CD4-positive, CD25-positive, alpha-beta regulatory T cell (primary cell): ENCODE measurements at regions not wholly inside any gene's neighbourhood (a gene's known extent, or its start where the extent isn't known, plus 50 kb on each side); places are given as distances from the start of the nearest gene placed in this dataset.

Experiments
- ATAC-seq, 2 donors: fragments of 150-1000 bp; cut with Tn5 transposase; one replicate each; pipeline ENCODE4 v1.10.0; 2021; ENCODE audit warnings: low read depth in 2 of 2, moderate number of reproducible peaks in 2 of 2, moderate library complexity in 1 of 2
- DNase-seq, 3 donors: peaks; one replicate each; pipeline versions ENCODE4 v3.0.0 to v3.0.0-alpha.2; 2012 to 2022; ENCODE audit warnings: mixed read lengths in 1 of 3
- H3K27ac ChIP-seq: one replicate; pipeline ENCODE4 v1.7.0; 2013; ENCODE audit warnings: mild to moderate bottlenecking, low read length; ENCODE audit not compliant: insufficient read depth, poor library complexity, severe bottlenecking
- H3K27me3 ChIP-seq: one replicate; pipeline ENCODE4 v1.7.0; 2013; ENCODE audit warnings: low read length; ENCODE audit not compliant: control insufficient read depth, insufficient read depth
- H3K36me3 ChIP-seq: one replicate; pipeline ENCODE4 v1.7.0; 2013; ENCODE audit warnings: mild to moderate bottlenecking, low read length, moderate library complexity; ENCODE audit not compliant: control insufficient read depth, insufficient read depth
- H3K4me1 ChIP-seq: 2 replicates; pipeline ENCODE4 v1.7.0; 2013; ENCODE audit warnings: mild to moderate bottlenecking, low read length; ENCODE audit not compliant: insufficient read depth, control insufficient read depth, poor library complexity, severe bottlenecking
- H3K4me3 ChIP-seq: one replicate; pipeline ENCODE4 v1.7.0; 2013; ENCODE audit warnings: low read depth, mild to moderate bottlenecking, low read length, moderate library complexity
- H3K9me3 ChIP-seq, 2 experiments: 1 replicate in 1 of 2; 2 replicates in 1 of 2; pipeline ENCODE4 v1.7.0; 2013; ENCODE audit warnings: low read length in 2 of 2, mild to moderate bottlenecking in 1 of 2, moderate library complexity in 1 of 2; ENCODE audit not compliant: control insufficient read depth in 2 of 2
- H3K27ac Mint-ChIP-seq, 3 donors: one replicate each; pipeline ENCODE4 v1.8.0; 2020 to 2022; ENCODE audit warnings: mild to moderate bottlenecking in 3 of 3, mixed read lengths in 3 of 3, moderate library complexity in 2 of 3
- H3K27me3 Mint-ChIP-seq: one replicate; pipeline ENCODE4 v1.8.0; 2022; ENCODE audit warnings: mild to moderate bottlenecking, mixed read lengths
- H3K36me3 Mint-ChIP-seq: one replicate; pipeline ENCODE4 v1.8.0; 2020; ENCODE audit warnings: mixed read lengths
- H3K4me1 Mint-ChIP-seq, 4 donors: one replicate each; pipeline ENCODE4 v1.8.0; 2020 to 2022; ENCODE audit warnings: mixed read lengths in 4 of 4, mild to moderate bottlenecking in 1 of 4
- H3K4me3 Mint-ChIP-seq, 4 donors: one replicate each; pipeline ENCODE4 v1.8.0; 2020 to 2022; ENCODE audit warnings: mild to moderate bottlenecking in 4 of 4, mixed read lengths in 4 of 4, moderate library complexity in 3 of 4
- H3K9me3 Mint-ChIP-seq, 7 donors: one replicate each; pipeline ENCODE4 v1.8.0; 2020 to 2022; ENCODE audit warnings: mixed read lengths in 7 of 7, mild to moderate bottlenecking in 3 of 7, moderate library complexity in 2 of 7

GRCh38 chr2:17084877-17085276, 419.2 kb upstream of the CYRIA start:
- Mint-ChIP-seq H3K4me3 (no peak overlapping the region), H3K9me3 (peaks cover 0 to 15% (median 5%) of the 10 kb centered on the region in 7 donors), H3K36me3 (no peaks in the 10 kb centered on the region), H3K27ac (no peak overlapping the region), H3K4me1 (no peaks in the 10 kb centered on the region), H3K27me3 (no peaks in the 10 kb centered on the region)
- no peak for ATAC-seq
- H3K4me1 ChIP-seq: no peaks in the 10 kb centered on the region
- H3K27ac ChIP-seq: no peak overlapping the region
- H3K27me3 ChIP-seq: no peaks in the 10 kb centered on the region
- peaks cover 2 to 4% of the 10 kb centered on the region in 2 experiments for H3K9me3 ChIP-seq
- no peaks in the 10 kb centered on the region for H3K36me3 ChIP-seq
- H3K4me3 ChIP-seq: no peak overlapping the region
- DNase-seq: no peak

DNA sequence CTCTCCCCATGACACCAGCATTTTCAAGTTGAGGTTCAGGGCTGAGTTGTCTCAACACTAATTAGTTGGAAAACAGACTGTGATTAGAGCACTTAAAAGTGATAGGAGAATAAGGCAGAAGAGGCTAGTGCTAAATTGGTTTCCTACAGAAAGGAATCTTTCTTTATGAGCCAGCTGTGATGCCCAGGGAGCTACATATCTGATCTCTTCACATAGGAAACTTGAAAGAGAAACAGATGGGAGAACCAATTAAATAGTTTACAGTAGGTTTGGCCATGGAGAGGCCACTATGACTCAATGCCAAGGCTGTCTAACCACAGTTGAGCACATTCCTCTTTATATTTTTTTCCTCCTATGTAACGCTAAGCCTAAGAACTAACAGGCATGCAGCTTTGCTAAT, 418.3 kb upstream of the CYRIA start:
- H3K27ac Mint-ChIP-seq: no peak overlapping the region
- H3K4me3 Mint-ChIP-seq: no peak overlapping the region
- Histone ChIP-seq H3K4me3 (no peak overlapping the region), H3K4me1 (no peaks in the 10 kb centered on the region), H3K36me3 (no peaks in the 10 kb centered on the region), H3K27ac (no peak overlapping the region), H3K9me3 (peaks cover 0 to 4% of the 10 kb centered on the region in 2 experiments), H3K27me3 (no peaks in the 10 kb centered on the region)
- H3K9me3 Mint-ChIP-seq: peaks cover 0 to 15% (median 6%) of the 10 kb centered on the region in 7 donors
- ATAC-seq (no peak), DNase-seq (no peak)
- H3K27me3 Mint-ChIP-seq: no peaks in the 10 kb centered on the region
- H3K36me3 Mint-ChIP-seq: no peaks in the 10 kb centered on the region
- no peaks in the 10 kb centered on the region for H3K4me1 Mint-ChIP-seq

DNA sequence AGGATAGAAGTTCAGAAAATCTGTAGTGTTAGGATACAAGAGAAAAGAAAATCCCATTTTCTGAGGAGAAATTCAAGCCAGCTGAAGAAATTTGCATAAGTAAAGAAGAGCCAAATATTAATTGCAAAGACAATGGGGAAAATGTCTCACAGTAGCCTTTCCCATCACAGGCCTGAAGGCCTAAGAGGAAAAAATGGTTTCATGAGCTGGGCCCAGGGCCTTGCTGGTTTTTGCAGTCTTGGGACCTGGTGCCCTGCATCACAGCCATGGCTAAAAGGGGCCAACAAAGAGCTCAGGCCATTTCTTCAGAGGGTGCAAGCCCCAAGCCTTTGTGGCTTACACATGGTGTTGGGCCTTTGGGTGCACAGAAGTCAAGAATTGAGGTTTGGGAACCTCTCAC, 413.6 kb upstream of the CYRIA start:
- Histone ChIP-seq H3K4me1 (no peaks in the 10 kb centered on the region), H3K9me3 (peaks cover 0 to 8% of the 10 kb centered on the region in 2 experiments), H3K27me3 (no peaks in the 10 kb centered on the region), H3K27ac (no peak overlapping the region), H3K36me3 (no peaks in the 10 kb centered on the region), H3K4me3 (no peak overlapping the region)
- Mint-ChIP-seq H3K27ac (no peak overlapping the region), H3K9me3 (peaks cover 0 to 25% (median 11%) of the 10 kb centered on the region in 7 donors), H3K4me3 (no peak overlapping the region), H3K27me3 (no peaks in the 10 kb centered on the region), H3K36me3 (no peaks in the 10 kb centered on the region), H3K4me1 (no peaks in the 10 kb centered on the region)
- no peak for ATAC-seq
- no peak for DNase-seq

DNA sequence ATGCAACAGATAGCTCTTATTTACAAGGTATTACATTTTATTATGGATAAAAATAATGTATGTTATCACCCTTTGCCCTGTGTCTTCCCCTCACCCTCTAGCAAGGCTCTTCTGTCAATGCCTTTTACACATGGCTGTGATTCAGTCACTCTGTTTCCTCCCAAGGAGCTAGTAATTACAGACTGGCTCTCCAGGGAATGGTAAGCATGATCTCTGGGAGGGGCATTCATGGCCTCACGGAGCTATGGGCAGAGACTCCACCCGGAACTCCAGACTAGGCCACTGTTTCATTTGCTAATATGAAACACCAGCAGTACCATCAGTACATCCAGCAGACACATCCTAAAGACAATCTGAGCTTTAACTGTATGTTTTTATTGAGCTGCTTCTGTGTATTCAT, 410.9 kb upstream of the CYRIA start:
- Mint-ChIP-seq H3K27me3 (no peaks in the 10 kb centered on the region), H3K4me3 (no peak overlapping the region), H3K4me1 (no peaks in the 10 kb centered on the region), H3K27ac (no peak overlapping the region), H3K36me3 (no peaks in the 10 kb centered on the region), H3K9me3 (peaks cover 0 to 44% (median 10%) of the 10 kb centered on the region in 7 donors)
- Histone ChIP-seq H3K36me3 (no peaks in the 10 kb centered on the region), H3K27me3 (no peaks in the 10 kb centered on the region), H3K27ac (no peak overlapping the region), H3K9me3 (peaks cover 0 to 8% of the 10 kb centered on the region in 2 experiments), H3K4me1 (no peaks in the 10 kb centered on the region), H3K4me3 (no peak overlapping the region)
- no peak for ATAC-seq
- DNase-seq: no peak

DNA sequence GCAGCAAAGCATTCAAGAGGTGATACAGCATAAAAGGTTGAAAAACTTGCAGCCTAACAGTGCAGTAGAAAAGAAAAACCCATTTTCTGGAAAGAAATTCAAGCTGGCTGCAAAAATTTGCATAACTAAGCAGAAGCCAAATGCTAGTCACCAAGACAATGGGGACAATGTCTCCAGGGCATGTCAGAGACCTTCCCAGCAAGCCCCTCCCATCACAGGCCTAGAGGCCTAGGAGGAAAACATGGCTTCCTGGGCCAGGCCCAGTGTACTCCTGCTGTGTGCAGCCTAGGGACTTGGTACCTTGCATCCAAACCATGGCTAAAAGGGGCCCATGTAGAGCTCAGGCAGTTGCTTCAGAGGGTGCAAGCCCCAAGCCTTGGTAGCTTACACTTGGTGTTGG, 405.1 kb upstream of the CYRIA start:
- ATAC-seq (no peak), DNase-seq (no peak)
- no peak overlapping the region for H3K27ac ChIP-seq
- no peaks in the 10 kb centered on the region for H3K36me3 ChIP-seq
- Mint-ChIP-seq H3K36me3 (no peaks in the 10 kb centered on the region), H3K27ac (no peak overlapping the region), H3K4me1 (no peaks in the 10 kb centered on the region), H3K4me3 (no peak overlapping the region), H3K27me3 (no peaks in the 10 kb centered on the region), H3K9me3 (peaks cover 0 to 36% (median 3%) of the 10 kb centered on the region in 7 donors)
- H3K27me3 ChIP-seq: no peaks in the 10 kb centered on the region
- H3K9me3 ChIP-seq: no peaks in the 10 kb centered on the region
- no peak overlapping the region for H3K4me3 ChIP-seq
- no peaks in the 10 kb centered on the region for H3K4me1 ChIP-seq

GRCh38 chr2:17069564-17069963, 403.9 kb upstream of the CYRIA start:
- Mint-ChIP-seq H3K27ac (no peak overlapping the region), H3K4me1 (no peaks in the 10 kb centered on the region), H3K27me3 (no peaks in the 10 kb centered on the region), H3K9me3 (peaks cover 0 to 36% (median 6%) of the 10 kb centered on the region in 7 donors), H3K4me3 (no peak overlapping the region), H3K36me3 (no peaks in the 10 kb centered on the region)
- ATAC-seq (no peak), DNase-seq (no peak)
- Histone ChIP-seq H3K4me3 (no peak overlapping the region), H3K36me3 (no peaks in the 10 kb centered on the region), H3K27me3 (no peaks in the 10 kb centered on the region), H3K9me3 (no peaks in the 10 kb centered on the region), H3K4me1 (no peaks in the 10 kb centered on the region), H3K27ac (no peak overlapping the region)

DNA sequence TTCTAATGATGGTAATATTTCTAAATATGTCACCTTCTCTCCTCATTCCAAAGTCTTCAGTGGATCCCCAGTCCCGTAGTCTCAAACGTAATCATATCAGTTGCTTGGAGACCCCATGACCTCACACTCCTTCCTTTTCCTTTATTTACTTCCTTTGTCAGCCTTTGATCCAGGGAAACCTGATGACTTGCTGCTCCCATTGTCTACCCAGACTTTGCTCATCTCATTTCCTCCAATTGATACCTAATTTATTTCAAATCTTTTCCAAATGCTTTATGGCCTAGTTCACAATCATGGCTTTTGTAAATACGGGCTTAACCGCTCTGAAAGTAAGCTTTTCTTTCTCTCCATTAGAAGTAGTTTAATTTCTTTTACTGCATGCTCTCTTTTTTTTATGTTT, 402.4 kb upstream of the CYRIA start:
- Mint-ChIP-seq H3K27ac (no peak overlapping the region), H3K36me3 (no peaks in the 10 kb centered on the region), H3K4me1 (no peaks in the 10 kb centered on the region), H3K4me3 (no peak overlapping the region), H3K27me3 (no peaks in the 10 kb centered on the region), H3K9me3 (peaks cover 0 to 30% (median 3%) of the 10 kb centered on the region in 7 donors)
- Histone ChIP-seq H3K4me1 (no peaks in the 10 kb centered on the region), H3K4me3 (no peak overlapping the region), H3K27me3 (no peaks in the 10 kb centered on the region), H3K27ac (no peak overlapping the region), H3K36me3 (no peaks in the 10 kb centered on the region), H3K9me3 (no peaks in the 10 kb centered on the region)
- ATAC-seq: no peak
- DNase-seq: no peak

DNA sequence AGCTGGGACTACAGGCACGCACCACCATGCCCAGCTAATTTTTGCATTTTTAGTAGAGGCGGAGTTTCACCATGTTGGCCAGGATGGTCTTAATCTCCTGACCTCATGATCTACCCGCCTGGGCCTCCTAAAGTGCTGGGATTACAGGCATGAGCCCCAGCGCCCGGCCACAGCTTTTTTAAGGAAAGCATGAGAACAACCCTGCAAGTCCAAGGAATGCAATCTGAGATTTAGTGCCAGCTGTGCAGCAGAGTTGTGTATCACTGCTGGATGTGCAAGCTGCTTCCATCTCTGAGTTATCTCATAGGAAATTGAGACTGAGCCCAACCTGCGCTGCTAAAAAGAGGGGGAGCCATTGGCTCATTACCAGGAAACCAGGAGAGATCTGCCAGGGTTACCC, 399.9 kb upstream of the CYRIA start:
- Mint-ChIP-seq H3K4me1 (no peaks in the 10 kb centered on the region), H3K27me3 (no peaks in the 10 kb centered on the region)
- no peak for ATAC-seq

More for the DNA sequence above, 399.9 kb upstream of the CYRIA start:
- H3K4me3 Mint-ChIP-seq: no peak overlapping the region
- no peaks in the 10 kb centered on the region for H3K36me3 ChIP-seq
- no peak overlapping the region for H3K4me3 ChIP-seq
- DNase-seq: no peak
- no peaks in the 10 kb centered on the region for H3K9me3 ChIP-seq
- H3K36me3 Mint-ChIP-seq: no peaks in the 10 kb centered on the region
- H3K9me3 Mint-ChIP-seq: peaks cover 3 to 13% (median 3%) of the 10 kb centered on the region in 7 donors
- H3K4me1 ChIP-seq: no peaks in the 10 kb centered on the region
- no peak overlapping the region for H3K27ac ChIP-seq
- H3K27ac Mint-ChIP-seq: no peak overlapping the region
- no peaks in the 10 kb centered on the region for H3K27me3 ChIP-seq
